HG03520 (cell line): ENCODE measurements at regions not wholly inside any gene's neighbourhood (a gene's known extent, or its start where the extent isn't known, plus 50 kb on each side); places are given as distances from the start of the nearest gene placed in this dataset.

Experiments
- ATAC-seq: cut with Tn5 transposase; IDR thresholded peaks from one replicate; pipeline ENCODE4 v1.9.1; 2021; ENCODE audit warnings: mild to moderate bottlenecking, moderate library complexity; ENCODE audit not compliant: unreplicated experiment

DNA sequence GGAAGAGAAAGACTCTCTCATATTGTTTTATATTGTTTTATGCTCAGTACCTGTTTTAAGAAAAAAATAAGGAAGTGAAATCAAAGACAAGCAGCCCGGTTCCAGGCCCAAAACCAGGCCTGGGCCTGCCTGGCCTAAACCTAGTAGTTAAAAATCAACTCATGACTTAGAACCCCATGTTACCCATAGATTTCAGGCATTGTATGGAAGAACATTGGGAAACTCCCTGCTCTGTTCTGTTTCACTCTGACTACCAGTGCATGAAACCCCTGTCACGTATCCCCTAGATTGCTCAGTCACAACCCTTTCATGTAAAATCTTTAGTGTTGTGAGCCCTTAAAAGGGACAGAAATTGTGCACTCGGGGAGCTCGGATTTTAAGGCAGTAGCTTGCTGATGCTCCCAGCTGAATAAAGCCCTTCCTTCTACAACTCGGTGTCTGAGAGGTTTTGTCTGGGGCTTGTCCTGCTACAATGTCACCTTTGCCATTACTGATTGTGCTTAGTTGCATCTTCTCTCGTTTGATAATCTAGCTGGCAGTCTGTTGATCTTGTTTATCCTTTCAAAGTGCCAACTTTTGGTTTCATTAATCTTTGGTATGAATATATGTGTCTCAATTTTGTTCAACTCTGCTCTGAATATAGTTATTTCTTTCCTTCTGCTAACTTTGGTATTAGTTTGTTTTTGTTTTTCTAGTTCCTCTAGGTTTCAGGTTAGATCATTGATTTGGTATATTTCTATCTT is 842.8 kb upstream of the NDST4 start:
- peak; percentile 71 for ATAC-seq

DNA sequence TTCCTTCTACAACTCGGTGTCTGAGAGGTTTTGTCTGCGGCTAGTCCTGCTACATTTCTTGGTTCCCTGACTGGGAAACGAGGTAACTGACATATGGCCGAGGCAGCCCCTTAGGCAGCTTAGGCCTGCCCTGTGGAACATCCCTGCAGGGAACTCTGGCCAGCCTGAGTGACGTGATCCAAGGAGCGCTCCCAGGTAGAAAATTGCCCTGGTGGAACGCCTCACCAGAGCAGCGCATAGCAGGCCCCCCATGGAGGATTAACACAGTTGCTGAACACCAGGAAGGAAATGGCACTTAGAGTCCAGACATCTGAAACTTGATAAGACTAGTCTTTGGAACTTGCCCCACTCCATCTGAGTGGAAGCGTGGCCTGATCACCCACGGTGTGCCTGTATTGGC is 837.4 kb upstream of the NDST4 start:
- no peak for ATAC-seq

DNA sequence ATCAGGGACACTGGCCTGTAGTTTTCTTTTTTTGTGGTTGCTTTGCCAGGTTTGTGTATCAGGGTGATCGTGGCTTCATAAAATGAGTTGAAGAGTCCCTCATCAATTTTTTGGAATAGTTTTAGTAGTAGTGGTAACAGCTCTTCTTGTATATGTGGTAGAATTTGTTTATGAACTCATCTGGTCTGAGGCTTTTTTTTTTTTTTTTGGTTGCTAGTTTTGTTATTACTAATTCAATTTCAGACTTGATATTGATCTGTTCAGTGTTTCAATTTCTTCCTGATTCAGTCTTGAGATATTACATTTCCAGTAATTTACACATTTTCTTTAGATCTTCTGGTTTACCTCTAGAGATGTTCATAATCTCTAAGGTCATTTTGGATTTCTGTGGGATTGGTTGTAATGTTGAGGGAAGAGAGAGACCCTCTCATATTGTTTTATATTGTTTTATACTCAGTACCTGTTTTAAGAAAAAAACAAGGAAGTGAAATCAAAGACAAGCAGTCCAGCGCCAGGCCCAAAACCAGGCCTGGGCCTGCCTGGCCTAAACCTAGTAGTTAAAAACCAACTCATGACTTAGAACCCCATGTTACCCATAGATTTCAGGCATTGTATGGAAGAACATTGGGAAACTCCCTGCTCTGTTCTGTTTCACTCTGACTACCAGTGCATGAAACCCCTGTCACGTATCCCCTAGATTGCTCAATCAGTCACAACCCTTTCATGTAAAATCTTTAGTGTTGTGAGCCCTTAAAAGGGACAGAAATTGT is 836.7 kb upstream of the NDST4 start:
- peak; percentile 87 for ATAC-seq

DNA sequence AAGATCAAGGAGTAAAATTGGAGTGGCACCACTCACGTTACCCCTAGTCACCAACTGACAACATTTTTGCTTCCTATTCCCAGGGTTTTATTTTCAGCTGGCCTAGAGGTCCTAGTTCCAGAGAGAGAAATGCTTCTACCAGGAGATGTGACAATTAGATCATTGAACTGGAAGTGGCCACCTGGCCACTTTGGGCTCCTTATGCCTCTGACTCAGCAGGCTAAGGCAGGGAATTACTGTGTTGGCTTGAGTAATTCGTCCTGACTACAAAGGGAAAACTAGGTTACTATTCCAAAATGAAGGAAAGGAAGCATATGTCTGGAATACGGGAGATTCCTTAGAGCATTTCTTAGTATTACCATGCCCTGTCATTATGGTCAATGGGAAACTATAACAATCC is 831.6 kb upstream of the NDST4 start:
- no peak for ATAC-seq

DNA sequence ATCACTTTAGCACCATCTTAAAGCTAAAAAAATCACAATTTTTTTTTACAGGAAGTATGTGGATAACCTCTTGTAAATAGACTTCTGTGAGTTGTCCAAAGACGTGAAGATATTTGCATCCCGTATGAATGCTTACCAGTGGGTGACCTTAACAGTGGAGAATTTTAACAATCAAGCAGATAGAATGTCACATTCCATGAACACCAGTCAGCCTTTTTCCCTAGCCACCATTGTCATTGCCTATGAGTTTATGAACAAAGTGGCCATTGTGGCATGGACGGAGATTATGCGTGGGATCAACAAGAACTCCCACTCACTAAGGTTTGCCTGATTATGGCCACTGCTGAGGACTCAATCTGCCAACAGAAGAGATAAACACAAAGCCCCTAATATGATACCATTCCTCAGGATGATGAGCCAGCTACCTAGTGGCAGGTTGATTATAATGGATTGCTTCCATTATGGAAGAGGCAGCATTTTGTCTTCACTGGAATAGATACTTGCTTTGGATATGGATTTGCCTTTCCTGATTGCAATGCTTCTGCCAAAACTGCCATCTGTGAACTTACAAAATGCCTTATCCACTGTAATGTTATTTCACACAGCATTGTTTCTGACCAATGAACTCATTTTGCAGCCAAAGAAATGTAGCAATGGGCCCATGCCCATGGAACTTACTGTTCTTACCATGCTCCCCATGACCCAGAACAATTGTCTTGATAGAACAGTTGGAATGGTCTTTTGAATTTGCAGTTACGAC is 830.9 kb upstream of the NDST4 start:
- ATAC-seq = no peak

DNA sequence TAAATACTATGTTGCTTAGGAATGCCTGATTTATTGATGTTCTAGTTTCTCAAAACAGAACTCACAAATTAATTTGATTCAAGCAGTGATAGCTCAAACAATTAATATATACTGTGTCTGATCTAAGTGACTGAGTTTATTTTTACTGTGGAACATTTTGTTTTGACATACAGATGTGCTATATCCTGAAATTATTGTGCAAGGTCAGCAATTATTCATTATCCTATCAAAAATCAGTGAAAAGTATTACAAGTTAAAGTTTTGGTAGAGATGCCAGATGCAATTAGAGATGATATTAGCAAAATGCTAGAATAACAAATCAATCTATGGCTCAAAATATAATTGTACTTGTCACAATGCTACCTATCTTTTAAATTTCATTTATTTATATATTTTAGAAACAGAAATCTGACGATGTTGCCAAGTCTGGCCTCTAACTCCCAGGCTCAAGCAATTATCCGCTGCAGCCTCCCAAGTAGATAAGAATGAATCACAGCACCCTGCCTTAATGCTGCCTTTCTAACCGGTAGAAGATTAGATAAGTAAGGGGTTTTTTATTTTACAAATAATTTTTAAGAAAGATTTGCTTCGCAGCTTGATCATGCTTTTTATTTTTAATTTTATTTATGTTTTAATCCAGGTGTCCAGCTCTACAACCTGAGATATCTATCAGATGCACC is 825.5 kb upstream of the NDST4 start:
- ATAC-seq = no peak

DNA sequence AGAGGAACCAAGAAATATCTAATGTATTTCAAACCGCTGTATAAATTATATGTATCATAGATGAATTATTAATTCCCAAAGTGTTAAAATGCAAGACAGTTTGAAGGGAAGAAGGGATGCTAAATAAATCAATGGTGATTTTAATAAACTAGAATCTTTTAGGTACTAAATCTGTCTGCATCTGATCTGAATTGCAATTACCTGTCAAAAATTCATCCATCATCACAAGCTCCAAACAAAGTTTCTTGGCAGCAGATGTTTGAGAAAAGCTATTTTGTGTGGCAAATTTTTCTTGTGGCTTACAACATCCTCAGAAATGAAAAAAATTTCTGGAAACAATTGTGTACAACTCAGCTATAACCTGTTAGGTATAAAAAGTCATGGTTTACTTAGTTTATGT is 816.0 kb upstream of the NDST4 start:
- no peak for ATAC-seq

DNA sequence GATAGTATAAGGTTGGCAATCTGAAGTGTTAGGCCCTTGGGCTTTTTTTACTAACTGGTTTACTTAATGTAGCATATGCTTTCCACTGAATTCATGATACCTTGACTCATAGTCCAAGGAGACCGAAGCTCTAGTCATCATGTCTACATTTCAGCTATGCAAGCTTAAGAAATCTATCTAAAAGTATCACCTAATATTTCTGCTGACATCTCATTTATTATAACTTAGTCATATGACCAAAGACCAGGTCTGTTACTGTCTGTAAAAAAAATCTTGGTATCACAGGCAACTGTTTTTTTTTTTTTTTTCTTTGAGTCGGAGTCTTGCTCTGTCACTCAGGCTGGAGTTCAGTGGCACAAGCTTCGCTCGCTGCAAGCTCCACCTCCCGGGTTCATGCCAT is 814.0 kb upstream of the NDST4 start:
- ATAC-seq = no peak

DNA sequence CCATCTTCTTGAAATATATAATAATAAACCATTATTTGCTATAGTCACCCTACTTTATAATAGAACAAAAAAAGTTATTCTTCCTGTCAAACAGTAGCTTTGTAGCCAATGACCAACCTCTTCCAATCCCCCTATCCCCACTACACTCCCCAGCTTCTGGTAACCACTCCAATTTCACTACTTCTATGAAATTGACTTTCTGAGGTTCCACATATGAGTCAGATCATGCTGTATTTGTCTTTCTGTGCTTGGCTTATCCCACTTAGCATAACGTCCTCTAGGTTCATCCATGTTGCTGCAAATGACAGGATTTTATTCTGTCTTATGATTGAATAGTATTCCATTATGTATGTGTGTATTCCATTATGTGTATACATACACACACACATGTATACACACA is 809.7 kb upstream of the NDST4 start:
- ATAC-seq = no peak

DNA sequence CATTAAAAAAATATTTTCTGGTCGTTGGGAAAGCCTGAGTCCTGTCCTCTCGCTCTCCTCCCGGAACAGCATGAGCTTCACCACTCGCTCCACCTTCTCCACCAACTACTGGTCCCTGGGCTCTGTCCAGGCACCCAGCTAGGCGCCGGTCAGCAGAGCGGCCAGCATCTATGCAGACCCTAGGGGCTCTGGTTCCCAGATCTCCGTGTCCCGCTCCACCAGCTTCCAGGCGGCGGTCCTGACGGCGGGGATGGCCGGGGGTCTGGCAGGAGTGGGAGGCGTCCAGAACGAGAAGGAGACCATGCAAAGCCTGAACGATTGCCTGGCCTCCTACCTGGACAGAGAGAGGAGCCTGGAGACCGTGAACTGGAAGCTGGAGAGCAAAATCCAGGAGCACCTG is 807.2 kb upstream of the NDST4 start:
- ATAC-seq = no peak

DNA sequence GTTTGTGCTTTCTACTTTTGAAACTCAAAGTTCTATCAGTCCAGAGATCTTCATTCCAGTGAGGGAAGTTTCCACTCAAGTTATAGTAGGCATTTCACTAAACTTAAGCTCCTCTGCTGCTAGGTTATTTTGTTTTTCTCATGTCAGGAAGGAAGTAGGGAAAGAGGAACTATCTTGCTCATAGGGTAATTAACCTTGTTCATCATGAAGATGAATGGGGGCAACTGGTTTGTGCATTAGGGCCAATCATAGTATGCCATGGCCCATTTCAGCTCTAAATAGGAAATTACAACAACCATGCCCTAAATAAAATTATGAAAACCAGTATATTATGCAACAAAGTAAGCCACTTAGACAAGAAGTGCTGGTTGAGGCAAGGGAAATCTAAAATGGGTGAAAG is 804.7 kb upstream of the NDST4 start:
- ATAC-seq = no peak

DNA sequence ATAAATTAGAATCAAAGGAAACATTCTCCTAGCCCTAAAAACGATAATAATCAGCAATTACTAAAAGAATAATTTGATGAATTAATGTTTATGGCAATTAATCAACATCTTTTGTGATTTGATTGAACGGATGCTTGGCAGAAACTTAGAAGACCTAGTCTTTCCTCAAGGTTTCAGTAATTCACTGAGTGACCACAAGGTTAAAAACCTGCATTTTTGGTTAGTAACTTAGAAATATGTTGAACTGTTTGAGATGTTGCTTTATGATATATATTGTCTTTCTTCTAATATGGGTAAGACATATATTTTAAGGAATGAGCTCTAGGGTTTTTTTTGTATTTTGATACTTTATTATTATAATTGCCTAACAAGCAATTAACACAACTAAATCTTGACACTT is 793.0 kb upstream of the NDST4 start:
- no peak for ATAC-seq

DNA sequence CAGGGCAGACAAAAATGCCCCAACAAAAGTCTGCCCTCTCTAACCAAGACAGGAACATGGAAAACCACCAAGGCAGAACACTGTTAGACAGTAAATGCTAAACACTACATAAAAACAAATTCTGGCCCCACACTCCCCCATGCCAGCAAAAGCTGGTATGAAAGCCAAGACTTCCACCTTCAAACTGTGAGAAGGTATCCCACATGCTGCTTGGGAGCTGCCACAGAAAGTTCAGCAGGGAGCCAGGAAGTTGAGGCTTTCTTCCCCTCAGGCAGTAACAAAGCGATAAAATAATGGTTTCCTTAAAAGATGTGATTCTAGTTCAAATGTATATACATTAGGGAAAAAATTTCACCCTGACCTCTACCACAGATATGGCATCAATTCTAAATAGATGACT is 770.4 kb upstream of the NDST4 start:
- no peak for ATAC-seq

DNA sequence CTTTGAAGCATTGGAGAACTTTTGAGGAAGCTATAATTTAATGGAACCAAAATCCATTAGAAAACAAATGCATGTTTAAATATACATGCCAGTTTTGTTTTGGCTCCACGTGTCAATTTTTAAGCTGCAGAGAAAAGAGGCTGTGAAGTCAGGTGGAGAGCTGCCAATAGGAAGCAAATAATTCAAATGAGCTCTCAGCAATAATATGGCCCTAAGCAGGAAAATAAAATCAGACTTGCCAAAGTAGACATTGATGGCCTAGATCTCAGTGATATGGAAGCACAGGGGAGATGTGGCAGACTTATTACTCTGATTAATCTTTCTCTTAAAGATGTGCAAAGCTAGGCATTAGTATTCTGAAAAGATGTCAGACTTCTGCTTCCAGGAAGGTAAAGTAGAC is 769.8 kb upstream of the NDST4 start:
- ATAC-seq = no peak

DNA sequence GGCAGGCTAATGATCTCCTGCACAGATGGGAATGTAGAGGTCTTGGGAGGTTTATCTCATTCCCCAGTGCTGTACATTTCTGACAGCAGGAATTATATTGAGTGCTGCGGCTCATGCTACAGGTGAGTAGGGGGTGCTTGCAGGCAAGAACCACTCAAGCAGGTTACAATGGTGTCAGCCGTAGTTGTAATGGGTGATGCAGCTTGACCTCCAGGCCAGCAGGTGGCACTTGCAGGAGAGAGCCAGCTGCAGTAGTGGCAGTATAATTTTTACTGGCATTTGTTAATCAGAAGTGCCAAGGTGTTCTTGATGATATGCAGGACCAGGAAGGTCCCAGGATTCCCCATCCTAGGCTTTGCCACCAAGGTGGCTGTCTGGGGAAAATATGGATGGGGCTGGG is 759.6 kb upstream of the NDST4 start:
- no peak for ATAC-seq

DNA sequence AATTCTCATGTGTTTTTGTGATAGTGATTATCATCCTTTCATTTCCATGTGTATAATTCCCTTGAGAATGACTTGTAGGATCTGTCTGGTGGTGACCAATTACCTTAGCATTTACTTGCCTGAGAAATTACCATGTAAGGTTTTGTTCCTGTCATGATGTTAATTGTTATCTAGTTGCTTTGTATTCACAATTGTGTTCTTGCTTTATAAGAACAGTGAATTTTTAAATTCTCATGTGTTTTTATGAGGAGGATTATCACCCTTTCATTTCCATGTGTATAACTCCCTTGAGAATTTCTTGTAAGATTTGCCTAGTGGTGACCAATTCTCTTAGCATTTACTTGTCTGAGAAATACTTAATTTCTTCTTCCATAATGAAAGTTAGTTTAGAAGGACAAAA is 758.2 kb upstream of the NDST4 start:
- ATAC-seq = no peak

DNA sequence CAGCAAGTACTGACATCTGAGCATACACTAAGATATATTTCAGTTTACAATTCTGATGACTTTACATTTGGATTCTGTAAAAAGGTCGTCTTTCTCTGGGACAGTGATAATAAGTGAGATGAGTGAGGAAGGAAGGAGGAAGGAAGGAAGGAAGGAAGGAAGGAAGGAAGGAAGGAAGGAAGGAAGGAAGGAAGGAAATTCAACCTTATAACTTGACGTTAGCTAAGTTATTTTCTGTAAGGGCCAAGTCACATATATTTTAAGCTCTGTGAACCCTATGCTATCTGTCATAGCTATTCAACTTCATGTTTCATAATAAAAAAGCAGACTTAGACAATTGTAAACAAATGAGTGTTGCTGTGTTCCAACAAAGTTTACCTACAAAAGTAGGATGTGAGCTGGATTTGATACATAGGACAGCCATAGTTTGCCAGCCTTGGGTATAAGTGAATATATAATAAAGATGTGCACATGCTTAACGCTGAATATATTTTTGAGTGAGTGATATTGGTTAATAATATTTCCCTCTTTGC is 753.0 kb upstream of the NDST4 start:
- no peak for ATAC-seq

DNA sequence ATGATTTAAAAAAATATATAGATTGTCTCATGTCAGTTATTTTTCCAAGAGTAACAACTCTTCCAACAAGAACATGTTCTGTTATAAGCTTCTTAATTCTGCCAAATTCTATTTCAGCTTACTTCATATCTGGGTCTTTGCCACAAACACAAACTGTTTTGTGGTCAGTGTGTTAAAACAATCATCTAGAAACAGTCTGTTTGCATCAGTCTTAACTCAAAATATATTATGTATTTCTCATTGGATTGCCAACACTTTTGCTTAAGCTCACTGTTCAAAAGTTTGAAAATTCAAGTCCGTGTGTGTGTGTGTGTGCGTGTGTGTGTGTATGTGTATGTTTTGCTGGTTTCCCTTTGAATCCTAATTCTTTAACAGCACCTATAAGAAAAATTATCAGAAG is 752.3 kb upstream of the NDST4 start:
- no peak for ATAC-seq

DNA sequence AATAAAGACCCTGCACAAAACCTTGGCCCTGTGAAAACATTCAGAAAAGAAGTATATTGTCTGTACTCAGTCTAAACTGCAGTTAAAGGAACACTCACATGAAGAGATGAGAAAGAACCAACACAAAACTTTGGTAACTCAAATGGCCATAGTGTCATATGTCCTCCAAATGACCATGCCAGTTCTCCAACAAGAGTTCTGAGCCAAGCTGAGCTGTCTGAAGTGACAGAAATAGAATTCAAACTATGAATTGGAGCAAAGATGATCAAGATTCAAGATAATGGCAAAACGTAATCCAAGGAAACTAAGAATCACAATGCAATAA is 739.3 kb upstream of the NDST4 start:
- no peak for ATAC-seq

DNA sequence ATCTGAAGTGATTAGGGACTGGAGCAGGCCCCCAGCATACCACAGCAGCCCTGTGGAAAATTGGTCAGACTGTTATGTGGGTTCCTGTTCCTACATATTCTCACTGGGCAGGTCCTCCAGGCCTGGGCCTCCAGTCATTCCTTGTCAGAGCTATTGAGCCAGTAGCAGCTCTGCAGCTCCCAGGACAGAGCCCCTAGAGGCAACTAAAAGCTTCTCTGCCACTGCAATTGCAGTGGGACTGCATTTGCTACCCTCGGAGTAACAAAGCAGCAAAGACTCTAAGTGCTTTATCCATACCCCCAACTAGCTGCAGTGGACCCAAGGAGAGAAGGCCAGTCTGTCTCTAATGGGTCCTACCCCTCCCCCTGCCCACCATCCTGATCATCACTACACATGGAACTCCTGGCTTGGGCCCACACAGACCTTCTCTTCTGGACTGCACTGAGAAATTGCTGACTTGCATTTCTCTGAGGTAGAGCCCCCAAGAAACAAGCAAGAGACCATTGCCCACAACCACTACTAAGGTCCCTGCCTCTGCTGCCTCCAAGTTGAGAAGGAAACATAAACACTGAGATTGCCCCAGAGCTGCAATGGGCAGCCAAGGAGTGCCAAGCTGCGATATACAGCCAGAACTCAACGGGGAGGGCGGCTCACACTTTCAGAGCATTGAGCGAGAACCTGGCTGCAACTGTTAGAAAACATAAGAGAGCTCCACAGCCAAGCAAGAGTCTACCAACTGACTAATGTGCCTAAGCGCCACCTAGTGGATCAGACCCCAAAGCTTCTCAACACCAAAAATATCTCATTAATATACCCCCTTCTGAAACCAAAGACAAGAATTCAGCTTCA is 738.7 kb upstream of the NDST4 start:
- ATAC-seq = peak; percentile 90
